Left lung (tissue), 4 donors: ENCODE measurements at regions not wholly inside any gene's neighbourhood (a gene's known extent, or its start where the extent isn't known, plus 50 kb on each side); places are given as distances from the start of the nearest gene placed in this dataset.
A peak's percentile ranks its signal among the peaks of the same experiment; 100 is the strongest.

Experiments
- ATAC-seq: fragments of 200-7000 bp; cut with Tn5 transposase; one replicate; pipeline ENCODE4 v1.9.1; 2020; ENCODE audit warnings: moderate library complexity
- DNase-seq, 4 donors: peaks; one replicate each; pipeline ENCODE4 v3.0.0-alpha.2; 2013 to 2020
- H3K27ac ChIP-seq, 2 donors: fragments of 200-600 bp; sonication (generic) in 1 of 2; one replicate each; pipeline versions ENCODE4 v1.5.0 to v1.8.0; 2020 to 2021
- H3K27me3 ChIP-seq, 2 donors: fragments of 200-600 bp; sonication (generic) in 1 of 2; one replicate each; pipeline versions ENCODE4 v1.5.0 to v1.8.0; 2020 to 2021
- H3K36me3 ChIP-seq, 2 donors: fragments of 200-600 bp; sonication (generic) in 1 of 2; one replicate each; pipeline versions ENCODE4 v1.5.0 to v1.8.0; 2020 to 2021
- H3K4me1 ChIP-seq, 2 donors: fragments of 200-600 bp; one replicate each; pipeline ENCODE4 v1.8.0; 2021
- H3K4me3 ChIP-seq, 2 donors: fragments of 200-600 bp; sonication (generic) in 1 of 2; one replicate each; pipeline versions ENCODE4 v1.5.0 to v1.8.0; 2020 to 2021; ENCODE audit warnings: mild to moderate bottlenecking in 1 of 2
- H3K9me3 ChIP-seq, 2 donors: fragments of 200-600 bp; sonication (generic) in 1 of 2; one replicate each; pipeline versions ENCODE4 v1.5.0 to v1.8.0; 2020 to 2021
- CTCF ChIP-seq, 2 donors: fragments of 200-600 bp; sonication (generic) in 1 of 2; IDR thresholded peaks; one replicate each; pipeline versions ENCODE4 v1.5.0 to v1.8.0; 2021; ENCODE audit warnings: antibody characterized with exemption in 2 of 2
- intact Hi-C, 2 donors: fragments of 100-400 bp; cut with DNase I; formaldehyde crosslinking; loops; one replicate each; pipeline versions ENCODE4 v1.11.2 to v1.14.2; 2022
- donor health status: DM: no; HTN: yes; CAD: no.
- donor health status: DM: no; HTN: no; CAD: no.

GRCh38 chr11:95345651-95346050 is 114.6 kb upstream of the SESN3 start:
- TF ChIP-seq CTCF (IDR thresholded peaks at IDR 0.05): no peak
- H3K27me3 ChIP-seq: no peaks in the 10 kb centered on the region
- H3K9me3 ChIP-seq: peaks cover 0 to 7% of the 10 kb centered on the region in 2 donors
- ATAC-seq: no peak
- intact Hi-C loops: no loop called here
- no peaks in the 10 kb centered on the region for H3K4me1 ChIP-seq
- no peak for DNase-seq
- no peak overlapping the region for H3K27ac ChIP-seq
- H3K4me3 ChIP-seq: no peak overlapping the region
- H3K36me3 ChIP-seq: no peaks in the 10 kb centered on the region

- DNase-seq (no peak), ATAC-seq (no peak)
- H3K9me3 ChIP-seq: peaks cover 0 to 7% of the 10 kb centered on the region in 2 donors
- H3K27me3 ChIP-seq: no peaks in the 10 kb centered on the region
- no peak for TF ChIP-seq CTCF (IDR thresholded peaks at IDR 0.05)
- H3K4me3 ChIP-seq: no peak overlapping the region
- intact Hi-C loops: no loop called here
- no peak overlapping the region for H3K27ac ChIP-seq
- no peaks in the 10 kb centered on the region for H3K36me3 ChIP-seq
- no peaks in the 10 kb centered on the region for H3K4me1 ChIP-seq
These were observed 114.1 kb upstream of the SESN3 start for GRCh38 chr11:95344932-95345642.

GRCh38 chr11:95341221-95341620 is 110.2 kb upstream of the SESN3 start:
- H3K4me1 ChIP-seq: peaks cover 21 to 34% of the 10 kb centered on the region in 2 donors
- H3K27me3 ChIP-seq: no peaks in the 10 kb centered on the region
- intact Hi-C loops: no loop called here
- ATAC-seq (no peak), DNase-seq (peak in 2 of 4 donors; percentile 37 to 56)
- H3K36me3 ChIP-seq: no peaks in the 10 kb centered on the region
- no peaks in the 10 kb centered on the region for H3K9me3 ChIP-seq
- TF ChIP-seq CTCF (IDR thresholded peaks at IDR 0.05): no peak
- no peak overlapping the region for H3K27ac ChIP-seq
- no peak overlapping the region for H3K4me3 ChIP-seq

- Histone ChIP-seq H3K27ac (peak overlapping the region; percentile 71 to 85), H3K4me1 (peaks cover 21 to 37% of the 10 kb centered on the region in 2 donors), H3K9me3 (no peaks in the 10 kb centered on the region), H3K36me3 (no peaks in the 10 kb centered on the region), H3K27me3 (no peaks in the 10 kb centered on the region), H3K4me3 (no peak overlapping the region)
- no peak for ATAC-seq
- DNase-seq: peak in 2 of 4 donors; percentile 25 to 30
- no peak for TF ChIP-seq CTCF (IDR thresholded peaks at IDR 0.05)
- intact Hi-C loops: no loop called here
These were observed 108.3 kb upstream of the SESN3 start for GRCh38 chr11:95339086-95339901.

GRCh38 chr11:95338430-95338991 is 107.5 kb upstream of the SESN3 start:
- Histone ChIP-seq H3K27me3 (no peaks in the 10 kb centered on the region), H3K9me3 (no peaks in the 10 kb centered on the region), H3K36me3 (no peaks in the 10 kb centered on the region), H3K4me1 (peaks cover 21 to 37% of the 10 kb centered on the region in 2 donors), H3K4me3 (no peak overlapping the region), H3K27ac (peak overlapping the region; percentile 71 to 85)
- ATAC-seq: peak; percentile 73
- intact Hi-C loops: no loop called here
- peak in 3 of 4 donors; percentile 72 to 95 (median 93) for DNase-seq
- no peak for TF ChIP-seq CTCF (IDR thresholded peaks at IDR 0.05)
